HG03108 (cell line): ENCODE measurements at regions not wholly inside any gene's neighbourhood (a gene's known extent, or its start where the extent isn't known, plus 50 kb on each side); places are given as distances from the start of the nearest gene placed in this dataset.

Source experiments
- ATAC-seq: cut with Tn5 transposase; IDR thresholded peaks from one replicate; pipeline ENCODE4 v1.9.1; 2021; ENCODE audit warnings: moderate library complexity; ENCODE audit not compliant: unreplicated experiment

DNA sequence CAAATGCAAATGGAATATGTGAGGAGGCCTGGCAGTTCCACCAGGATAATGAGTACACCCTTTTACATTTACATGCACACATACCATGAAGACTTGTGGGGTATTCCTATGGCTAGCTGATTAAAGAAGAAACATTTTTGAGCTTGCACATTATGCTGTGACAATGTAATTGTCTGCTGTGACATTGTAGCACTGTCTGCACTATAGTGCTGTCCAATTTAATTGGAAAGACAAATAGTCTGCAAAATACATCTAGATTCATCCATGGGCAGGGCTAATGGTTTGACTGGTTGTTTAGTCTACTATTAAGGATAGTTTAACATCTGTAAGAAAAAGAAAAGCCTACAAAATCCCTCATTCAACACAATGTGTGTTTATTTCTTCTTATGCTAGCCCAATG is 1005.6 kb upstream of the LRFN5 start:
- ATAC-seq = no peak

DNA sequence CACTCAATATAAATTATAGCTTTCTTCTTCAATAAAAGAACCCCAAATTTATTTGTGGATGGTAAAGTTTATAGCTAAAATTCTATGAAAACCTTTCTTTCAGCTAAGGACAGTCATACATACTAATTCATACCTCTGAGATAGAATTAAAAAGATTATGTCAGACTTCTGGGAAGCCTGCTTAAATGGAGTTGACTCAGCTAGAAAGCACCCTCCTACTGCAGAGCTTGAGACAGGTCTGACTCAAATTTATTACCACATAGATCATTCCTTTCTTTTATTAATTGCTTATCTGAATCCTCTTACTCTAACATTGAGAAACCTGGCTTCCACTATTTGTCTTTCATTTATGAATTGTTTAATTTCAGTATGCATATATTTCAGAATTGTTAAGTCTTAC is 1007.0 kb upstream of the LRFN5 start:
- no peak for ATAC-seq

DNA sequence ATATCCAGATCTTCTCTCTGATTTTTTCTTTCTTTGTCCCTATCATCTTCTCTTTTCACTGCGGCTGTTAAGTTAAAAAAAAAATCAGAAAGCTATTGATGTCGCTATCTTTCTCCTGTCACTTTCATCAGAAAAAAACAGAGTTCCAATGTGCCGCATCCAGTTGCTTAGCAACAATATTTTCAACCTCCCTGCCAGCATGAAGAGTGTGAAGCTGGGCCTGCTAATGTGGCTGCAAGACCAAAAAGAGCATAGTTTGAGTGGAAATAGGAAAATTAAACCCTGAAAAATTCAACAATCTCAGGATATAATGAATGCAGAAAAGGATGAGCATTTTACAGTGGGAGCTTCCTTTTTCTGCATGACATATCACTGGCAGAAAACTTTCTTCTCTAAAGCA is 1025.4 kb upstream of the LRFN5 start:
- no peak for ATAC-seq

DNA sequence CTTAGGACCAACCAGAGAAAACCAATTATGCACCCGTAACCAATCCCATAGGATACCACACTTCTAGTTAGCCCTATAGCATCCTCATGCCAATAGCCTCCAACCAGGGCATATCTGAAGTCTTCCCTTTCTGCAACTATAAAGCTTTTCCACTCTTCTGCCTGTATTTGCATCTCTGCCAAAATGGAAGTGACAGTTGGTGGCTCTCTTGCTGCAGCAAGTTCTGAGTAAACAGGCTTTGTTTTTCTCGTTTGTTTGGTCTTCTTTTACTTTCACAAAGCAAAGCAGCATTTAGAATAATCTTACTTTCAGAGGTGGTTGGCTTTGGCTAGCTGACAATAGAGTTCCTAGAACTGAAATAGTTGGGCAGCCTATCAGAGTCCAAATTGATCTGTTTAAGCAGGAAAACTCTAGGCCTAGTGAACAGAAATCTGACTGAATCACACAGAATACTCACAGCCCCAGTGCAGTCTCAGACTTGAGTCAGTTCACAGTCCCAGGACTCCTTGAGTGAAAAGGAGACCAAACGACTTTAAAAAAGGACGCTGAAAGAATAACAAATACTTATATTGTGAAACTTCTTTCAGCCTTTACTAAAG is 1029.7 kb upstream of the LRFN5 start:
- ATAC-seq = no peak

DNA sequence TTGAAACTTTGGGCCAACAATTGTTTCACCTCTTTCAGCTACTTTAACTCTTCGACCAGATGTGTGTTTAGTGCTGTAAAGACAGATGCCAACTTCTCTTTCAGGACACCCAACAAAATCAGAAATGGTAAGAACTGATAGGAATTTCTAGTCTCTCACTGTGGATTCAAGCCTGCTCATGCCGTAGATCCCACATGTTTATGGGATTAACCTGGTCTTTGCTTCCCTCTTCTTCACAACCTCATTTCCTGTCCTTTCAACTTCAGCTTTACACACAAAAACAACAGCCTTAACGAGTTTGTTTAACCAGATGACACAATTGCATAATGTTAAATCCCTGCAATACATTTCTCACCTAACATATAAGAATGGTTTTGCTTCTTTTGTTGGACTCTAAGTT is 1031.9 kb upstream of the LRFN5 start:
- ATAC-seq = no peak

DNA sequence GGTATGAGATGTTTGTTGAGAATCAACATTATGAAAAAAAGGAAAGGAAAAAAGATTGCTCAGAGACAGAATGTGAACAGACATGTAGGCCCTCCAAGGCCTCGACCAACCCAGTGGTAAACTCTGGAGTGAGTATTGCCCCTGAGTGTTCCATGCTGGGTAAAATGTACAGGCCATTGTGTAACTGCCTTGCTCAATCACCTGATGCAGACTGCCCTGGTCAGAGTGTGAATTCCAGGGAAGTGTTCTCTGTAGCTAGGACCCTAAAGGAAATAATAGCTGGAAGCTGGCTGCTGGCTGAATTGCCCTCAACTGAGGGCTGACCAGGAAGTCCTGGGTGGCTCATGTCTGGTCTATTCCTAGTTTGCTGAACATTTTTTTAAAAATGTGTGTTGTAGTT is 1081.4 kb upstream of the LRFN5 start:
- ATAC-seq = no peak

DNA sequence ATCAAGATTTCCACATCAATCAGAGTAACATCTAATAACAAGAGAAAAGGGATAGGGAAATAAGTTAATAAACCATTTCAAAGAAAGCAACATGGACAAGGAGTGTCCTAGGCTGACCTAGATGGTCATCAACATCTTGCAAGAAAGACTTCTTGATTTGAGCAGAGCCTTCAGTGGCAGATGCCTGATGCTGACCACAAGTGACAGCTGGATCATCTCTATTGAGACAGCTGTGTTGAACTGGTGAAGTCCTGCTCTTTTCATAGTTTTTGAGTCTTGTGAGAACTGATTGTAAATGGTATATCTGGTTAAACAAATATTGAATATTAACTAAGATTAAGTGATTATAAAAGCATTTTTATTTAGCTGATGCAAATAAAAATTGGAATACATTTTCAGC is 1083.6 kb upstream of the LRFN5 start:
- no peak for ATAC-seq

DNA sequence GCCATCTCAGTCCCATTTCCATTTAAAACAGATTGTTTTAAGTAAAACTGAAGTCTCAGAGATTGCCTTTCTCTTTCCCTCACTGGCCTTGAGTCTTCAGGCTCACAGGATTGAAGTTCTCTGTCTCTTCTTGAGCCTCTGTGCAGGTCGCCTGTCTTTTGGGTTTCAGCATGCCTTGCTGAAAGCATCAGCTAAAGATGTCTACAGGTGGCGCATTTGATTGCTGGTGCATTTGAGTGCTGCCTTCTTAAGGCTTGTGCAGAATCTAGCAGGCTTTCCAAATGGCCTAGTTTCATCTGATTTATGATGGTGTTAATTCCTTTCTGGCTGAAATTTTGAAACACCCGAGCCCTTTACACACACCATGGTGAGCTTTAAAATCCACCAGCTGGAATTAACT is 1062.2 kb upstream of the FBXO33 start:
- ATAC-seq = no peak

DNA sequence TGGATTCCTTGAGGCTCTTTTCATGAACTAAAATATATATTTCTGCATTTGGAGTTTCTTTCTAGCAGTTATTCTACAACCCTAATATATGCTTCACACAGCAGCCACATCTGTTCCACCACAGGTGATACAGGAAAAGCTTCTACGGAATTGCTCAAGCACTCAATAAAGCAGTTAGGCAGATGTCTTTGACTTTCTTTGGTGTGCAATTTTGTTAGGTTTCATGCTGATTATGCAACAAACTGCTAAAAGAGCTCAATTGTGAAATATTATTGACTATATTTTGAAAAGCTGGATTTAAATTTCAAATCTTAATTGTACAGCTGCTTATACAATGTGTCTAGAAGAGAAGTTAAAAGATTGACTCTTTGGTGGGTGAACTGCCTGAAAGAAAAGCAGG is 1055.6 kb upstream of the FBXO33 start:
- ATAC-seq = no peak

DNA sequence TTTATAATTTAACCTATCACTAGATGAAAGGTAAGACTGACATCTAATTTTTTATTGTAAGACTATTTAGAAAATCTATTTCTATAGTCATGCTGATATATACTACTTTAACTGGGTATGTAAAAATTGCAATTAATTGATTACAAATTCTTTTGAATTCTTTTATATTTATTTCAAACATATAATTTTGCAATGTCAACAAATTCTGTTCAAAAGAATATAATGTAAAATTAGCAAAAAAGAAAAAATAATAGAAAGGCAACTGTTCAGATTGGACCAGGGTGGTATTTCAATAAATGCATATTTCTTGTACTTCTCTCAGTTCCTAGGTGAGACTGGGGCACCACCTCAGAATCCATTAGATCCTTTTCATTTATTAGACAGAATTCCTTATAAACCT is 1053.5 kb upstream of the FBXO33 start:
- no peak for ATAC-seq

DNA sequence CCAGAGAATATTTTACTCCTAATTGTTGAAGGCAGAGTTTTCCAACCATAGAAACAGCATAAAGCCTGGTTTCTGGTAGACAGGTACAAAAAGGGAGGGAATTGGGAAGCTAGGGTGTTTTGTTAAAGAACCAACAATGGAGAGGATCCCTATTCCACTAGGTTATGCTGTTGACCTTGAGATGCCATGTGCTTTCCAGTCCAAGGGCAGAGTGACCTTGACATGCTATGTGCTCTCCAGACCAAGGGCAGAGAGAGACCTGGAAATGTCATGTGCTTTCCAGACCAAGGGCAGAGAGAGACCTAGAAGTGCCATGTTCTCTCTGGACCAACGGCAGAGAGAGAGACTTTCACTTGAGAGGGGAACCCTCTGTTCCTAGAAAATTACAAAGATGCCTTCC is 1043.8 kb upstream of the FBXO33 start:
- ATAC-seq = no peak

DNA sequence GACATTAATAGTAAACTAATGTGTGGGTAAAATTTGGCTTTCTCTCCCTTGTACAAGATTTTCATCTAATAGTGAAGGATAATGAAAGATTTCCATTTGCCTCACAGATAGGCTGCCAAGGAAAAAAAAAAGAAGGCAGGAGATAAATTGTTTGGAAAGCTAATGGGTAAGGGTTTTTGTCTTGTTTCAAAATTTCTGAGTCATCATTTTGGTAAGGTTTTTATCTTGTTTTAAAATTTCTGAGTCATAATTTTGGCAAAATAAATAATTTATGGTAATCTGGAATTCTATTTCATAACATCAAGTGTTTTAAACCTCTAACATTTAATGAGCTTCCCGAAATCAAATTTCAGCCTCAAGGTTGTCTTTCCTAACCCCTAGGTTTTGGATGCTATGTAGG is 1035.7 kb upstream of the FBXO33 start:
- ATAC-seq = no peak

DNA sequence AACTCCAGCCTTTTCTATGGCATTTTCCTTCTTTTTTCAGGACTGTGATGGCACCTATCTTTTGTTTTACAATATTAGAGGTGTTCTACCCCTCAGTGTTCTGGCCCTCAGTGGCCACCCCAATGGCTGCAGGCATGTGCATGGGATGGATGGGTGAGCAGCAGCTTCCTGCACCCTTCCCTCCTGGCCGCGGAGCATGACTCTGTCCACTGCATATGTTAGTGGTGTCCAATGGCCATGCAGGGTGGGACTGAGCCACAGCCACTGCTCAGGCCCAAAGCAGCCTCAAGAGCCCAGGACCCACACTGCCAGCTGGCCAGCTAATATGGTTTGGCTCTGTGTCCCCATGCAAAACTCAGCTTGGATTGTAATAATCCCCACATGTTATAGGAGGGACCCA is 1032.3 kb upstream of the FBXO33 start:
- no peak for ATAC-seq

DNA sequence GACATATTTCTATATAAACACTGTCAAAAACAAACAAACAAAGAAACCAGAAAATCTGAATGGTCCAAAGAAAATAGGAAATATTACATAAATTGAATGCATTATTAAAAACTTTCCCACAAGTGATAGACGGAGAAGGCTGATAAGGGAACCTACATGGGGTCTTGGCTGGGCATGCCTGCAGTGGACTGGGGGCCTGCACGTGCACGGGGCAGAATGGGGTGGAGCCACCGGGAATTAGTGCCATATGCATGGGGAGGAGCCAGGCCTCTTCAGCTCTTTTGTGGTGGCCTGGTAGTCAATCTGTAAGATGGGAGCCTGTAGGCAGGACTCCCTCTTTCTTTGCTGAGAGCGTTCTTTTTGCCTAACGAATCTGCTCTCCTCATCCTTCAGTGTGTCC is 1031.7 kb upstream of the FBXO33 start:
- no peak for ATAC-seq

DNA sequence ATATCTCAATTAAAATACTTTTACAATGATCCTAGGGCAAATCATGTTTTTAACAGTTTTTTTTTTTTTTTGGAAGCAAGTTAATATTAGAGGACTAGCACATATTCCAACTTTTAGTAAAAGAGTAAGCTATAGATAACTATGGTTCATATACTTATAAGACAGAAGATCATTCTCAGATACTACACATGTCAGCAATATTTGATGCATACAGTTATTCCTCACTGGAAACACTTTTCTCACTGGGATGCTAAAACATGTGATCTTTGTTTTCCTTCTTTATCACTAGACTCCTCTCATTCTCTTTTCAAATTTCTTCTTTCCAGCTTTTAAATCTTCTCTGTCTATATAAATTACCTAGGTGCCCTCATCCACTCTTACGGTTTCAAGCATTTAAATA is 1020.4 kb upstream of the FBXO33 start:
- no peak for ATAC-seq

DNA sequence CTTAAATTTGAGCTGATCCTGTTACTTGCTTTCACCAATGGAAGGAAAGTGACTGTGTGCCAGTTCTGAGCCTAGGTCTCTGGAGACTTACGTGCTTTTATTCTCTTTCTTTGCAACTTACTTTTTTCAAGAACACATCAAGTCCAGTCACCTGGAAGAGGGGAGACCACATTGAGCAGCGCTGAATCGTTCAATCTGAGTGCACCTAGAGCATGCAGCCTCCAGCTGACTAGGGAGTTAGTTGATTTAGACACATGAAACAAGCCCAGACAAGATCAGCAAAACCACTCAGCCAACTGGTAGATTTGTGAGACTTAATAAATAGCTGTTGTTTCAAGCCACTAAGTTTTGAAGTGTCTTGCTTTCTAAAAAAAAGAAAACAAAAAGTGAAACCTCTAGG is 1014.8 kb upstream of the FBXO33 start:
- no peak for ATAC-seq

DNA sequence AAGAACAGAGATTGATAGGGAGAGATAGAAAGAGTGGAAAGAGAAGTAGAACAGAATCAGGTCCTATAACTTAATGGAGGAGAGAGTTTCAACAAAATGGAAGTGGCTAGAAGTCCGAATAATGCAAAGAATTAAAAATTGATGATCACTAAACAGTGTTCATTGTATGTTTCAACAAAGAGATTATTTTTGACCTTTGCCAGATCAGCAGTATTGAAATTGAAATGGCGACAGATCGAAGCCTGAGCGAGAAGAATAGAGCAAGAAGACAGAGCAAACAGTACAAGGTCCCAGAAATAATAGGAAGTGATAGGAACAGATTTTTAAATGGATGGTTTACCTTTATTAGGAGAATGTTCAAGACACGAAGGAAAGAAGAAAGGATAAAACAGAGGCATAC is 1012.8 kb upstream of the FBXO33 start:
- no peak for ATAC-seq

DNA sequence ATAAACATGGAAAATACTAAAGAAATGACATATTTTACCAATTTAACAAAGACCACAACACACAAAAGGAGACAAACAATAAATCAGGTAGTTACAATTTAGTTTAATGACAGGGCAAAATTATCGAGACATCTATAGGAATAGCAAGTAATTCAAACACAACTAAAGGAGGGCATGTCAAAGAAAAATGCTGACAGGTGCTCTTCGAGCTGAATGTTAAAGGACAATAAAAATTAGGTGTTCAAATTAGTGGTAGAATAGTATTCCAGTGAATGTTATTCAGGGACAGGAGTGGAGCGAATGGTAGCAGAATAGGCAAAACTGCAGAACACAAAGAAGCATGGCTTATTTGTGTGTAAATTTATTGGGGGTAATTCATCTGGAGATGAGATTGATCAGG is 1004.3 kb upstream of the FBXO33 start:
- no peak for ATAC-seq

DNA sequence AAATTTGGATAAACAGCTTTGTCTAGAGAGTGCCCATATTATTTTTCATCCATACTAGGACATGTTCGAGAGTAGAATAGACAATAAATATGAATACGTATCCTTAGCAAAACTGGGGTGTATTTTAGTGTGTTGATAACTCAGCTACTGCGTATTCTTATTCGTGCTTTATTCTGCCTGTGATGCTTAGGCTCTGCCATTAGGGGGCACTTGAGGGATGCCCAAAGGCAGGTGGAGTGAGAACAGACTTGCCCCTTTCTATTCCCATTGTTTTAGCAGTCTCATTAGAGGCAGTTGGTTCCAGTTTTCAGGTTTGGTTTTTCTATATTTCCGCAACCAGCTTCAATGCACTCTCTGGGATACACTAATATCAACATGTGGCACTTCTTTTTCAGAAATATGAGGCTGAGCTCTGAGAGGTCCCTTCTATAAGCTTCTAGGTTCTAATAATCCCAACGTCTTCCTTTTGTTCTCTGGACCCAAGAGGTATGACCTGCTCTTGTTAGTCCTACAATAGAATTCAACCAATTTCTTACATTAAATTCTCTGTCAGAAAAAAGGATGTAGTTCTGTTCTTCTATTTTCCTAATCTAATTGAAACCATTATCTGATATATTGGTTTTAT is 985.7 kb upstream of the FBXO33 start:
- ATAC-seq = no peak

DNA sequence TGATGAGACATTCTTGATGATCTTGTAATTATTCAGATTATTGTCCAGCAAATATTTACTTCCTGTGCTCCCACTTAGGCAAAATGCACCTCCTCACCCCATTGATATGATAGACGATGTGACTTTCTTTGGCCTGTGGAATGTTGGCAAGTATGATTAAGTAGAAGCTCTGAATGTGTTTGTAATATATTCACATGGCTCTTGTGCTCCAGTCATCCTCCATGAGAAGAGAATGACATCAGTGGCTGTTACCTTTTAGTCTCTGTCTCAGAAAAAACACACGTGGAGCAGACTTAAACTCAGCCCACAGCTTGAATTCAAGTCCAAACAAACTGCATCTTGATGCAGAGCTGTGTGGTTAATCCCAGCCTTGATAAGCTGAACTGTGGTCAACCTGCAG is 984.3 kb upstream of the FBXO33 start:
- no peak for ATAC-seq

DNA sequence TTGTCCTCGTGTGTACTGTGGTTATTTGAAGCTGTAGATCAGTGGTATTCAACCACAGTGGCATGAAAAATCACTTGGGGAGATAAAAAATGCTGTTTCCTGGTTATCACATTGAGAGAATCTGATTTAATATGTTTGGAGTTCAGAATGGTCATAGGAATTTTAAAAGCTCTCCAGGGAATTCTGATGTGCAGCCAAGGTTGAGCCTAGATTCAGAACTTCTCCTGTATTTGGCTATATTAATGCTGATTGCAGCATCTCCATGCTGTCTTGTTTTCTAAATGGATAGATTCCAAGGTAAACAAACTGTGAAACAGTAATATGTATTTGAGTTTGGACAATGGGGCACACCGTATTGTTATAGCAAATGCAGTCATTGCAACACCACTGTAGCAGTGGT is 982.2 kb upstream of the FBXO33 start:
- ATAC-seq = no peak

DNA sequence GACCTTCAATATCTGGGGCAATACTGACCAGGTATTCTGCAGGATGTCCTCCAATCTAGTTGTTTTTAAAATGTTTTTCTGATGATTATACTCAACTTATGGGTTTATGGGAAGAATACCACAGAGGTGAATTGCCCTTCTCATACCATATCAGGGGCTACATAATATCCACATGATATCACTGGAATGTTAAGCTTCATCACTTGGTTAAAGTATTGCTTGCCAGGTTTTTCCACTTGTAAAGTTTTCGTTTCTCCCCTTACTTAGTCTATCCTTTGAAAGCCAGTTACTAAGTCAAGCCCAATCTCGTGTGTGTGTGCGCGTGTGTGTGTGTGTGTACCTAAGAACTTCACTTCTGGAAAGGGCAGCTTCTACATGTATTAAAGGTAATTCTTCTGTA is 980.9 kb upstream of the FBXO33 start:
- no peak for ATAC-seq

DNA sequence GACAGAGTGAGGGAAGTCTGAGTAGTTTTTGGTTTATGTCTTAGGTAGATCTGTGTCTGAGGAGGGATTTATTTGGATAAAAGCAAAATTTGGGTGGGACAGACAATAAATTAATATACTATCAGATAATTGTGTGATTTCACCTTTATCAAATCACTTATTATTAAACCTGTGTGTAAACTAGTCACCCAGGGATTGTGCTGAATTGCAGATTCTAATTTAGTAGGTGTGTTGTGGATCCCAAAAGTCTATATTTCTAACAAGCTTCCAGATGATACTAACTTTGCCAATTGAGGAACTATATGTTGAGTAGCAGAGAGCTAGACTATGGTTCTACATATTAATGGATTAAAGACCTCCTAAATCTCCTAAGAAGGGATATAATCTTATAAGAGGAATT is 978.5 kb upstream of the FBXO33 start:
- no peak for ATAC-seq
